ENCODE measurements at regions not wholly inside any gene's neighbourhood (a gene's known extent, or its start where the extent isn't known, plus 50 kb on each side); places are given as distances from the start of the nearest gene placed in this dataset.

GRCh38 chr6:62530985-62531384, 245.0 kb upstream of the KHDRBS2 start:
- no peak for TF ChIP-seq ZFX (IDR thresholded peaks at IDR 0.05; ENCODE audit: borderline replicate concordance)
- TF ChIP-seq, protein P1, sequence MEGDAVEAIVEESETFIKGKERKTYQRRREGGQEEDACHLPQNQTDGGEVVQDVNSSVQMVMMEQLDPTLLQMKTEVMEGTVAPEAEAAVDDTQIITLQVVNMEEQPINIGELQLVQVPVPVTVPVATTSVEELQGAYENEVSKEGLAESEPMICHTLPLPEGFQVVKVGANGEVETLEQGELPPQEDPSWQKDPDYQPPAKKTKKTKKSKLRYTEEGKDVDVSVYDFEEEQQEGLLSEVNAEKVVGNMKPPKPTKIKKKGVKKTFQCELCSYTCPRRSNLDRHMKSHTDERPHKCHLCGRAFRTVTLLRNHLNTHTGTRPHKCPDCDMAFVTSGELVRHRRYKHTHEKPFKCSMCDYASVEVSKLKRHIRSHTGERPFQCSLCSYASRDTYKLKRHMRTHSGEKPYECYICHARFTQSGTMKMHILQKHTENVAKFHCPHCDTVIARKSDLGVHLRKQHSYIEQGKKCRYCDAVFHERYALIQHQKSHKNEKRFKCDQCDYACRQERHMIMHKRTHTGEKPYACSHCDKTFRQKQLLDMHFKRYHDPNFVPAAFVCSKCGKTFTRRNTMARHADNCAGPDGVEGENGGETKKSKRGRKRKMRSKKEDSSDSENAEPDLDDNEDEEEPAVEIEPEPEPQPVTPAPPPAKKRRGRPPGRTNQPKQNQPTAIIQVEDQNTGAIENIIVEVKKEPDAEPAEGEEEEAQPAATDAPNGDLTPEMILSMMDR (IDR thresholded peaks at IDR 0.05): no peak
- H3K27ac ChIP-seq: no peak overlapping the region

- H3K27ac ChIP-seq: no peak overlapping the region
- TF ChIP-seq ZFX (IDR thresholded peaks at IDR 0.05; ENCODE audit: borderline replicate concordance): no peak
- TF ChIP-seq, protein P1 (IDR thresholded peaks at IDR 0.05): no peak
These were observed 243.0 kb upstream of the KHDRBS2 start for GRCh38 chr6:62528894-62529526.

- no peak for TF ChIP-seq ZFX (IDR thresholded peaks at IDR 0.05; ENCODE audit: borderline replicate concordance)
- TF ChIP-seq, protein P1 (IDR thresholded peaks at IDR 0.05): no peak
- H3K27ac ChIP-seq: peak overlapping the region; percentile 72
These were observed 237.6 kb upstream of the KHDRBS2 start for GRCh38 chr6:62523630-62524029.

GRCh38 chr6:62519574-62519973, 233.5 kb upstream of the KHDRBS2 start:
- H3K27ac ChIP-seq: no peak overlapping the region
- no peak for TF ChIP-seq ZFX (IDR thresholded peaks at IDR 0.05; ENCODE audit: borderline replicate concordance)
- TF ChIP-seq, protein P1 (IDR thresholded peaks at IDR 0.05): no peak

GRCh38 chr6:62516291-62517141, 230.5 kb upstream of the KHDRBS2 start:
- no peak overlapping the region for H3K27ac ChIP-seq
- TF ChIP-seq, protein P1 (IDR thresholded peaks at IDR 0.05): no peak
- TF ChIP-seq ZFX (IDR thresholded peaks at IDR 0.05; ENCODE audit: borderline replicate concordance): no peak

GRCh38 chr6:62492192-62492822, 206.3 kb upstream of the KHDRBS2 start:
- TF ChIP-seq, protein P1 (IDR thresholded peaks at IDR 0.05): no peak
- TF ChIP-seq ZFX (IDR thresholded peaks at IDR 0.05; ENCODE audit: borderline replicate concordance): no peak
- no peak overlapping the region for H3K27ac ChIP-seq

Data from 22Rv1 (cell line).